Central memory CD4-positive, alpha-beta T cell (primary cell): ENCODE measurements at regions not wholly inside any gene's neighbourhood (a gene's known extent, or its start where the extent isn't known, plus 50 kb on each side); places are given as distances from the start of the nearest gene placed in this dataset.
A peak's percentile ranks its signal among the peaks of the same experiment; 100 is the strongest.
"Not testable (repeated sequence)": the region's sequence is repeated elsewhere in the genome, so short reads cannot be mapped to it uniquely, and the experiment has no call there.

Experiments
- DNase-seq: peaks from one replicate; pipeline ENCODE4 v3.0.0; 2022

GRCh38 chr9:81814794-81815464 lies 113.3 kb upstream of the SPATA31D4 start:
- DNase-seq, result peak; percentile 7

- no peak for DNase-seq
Measured at GRCh38 chr9:81815781-81816180, 112.4 kb upstream of the SPATA31D4 start.

GRCh38 chr9:81819155-81819554 lies 109.1 kb upstream of the SPATA31D4 start:
- DNase-seq, result no peak

- DNase-seq, result no peak
Measured at GRCh38 chr9:81819859-81820546, 108.2 kb upstream of the SPATA31D4 start.

- no peak for DNase-seq
Measured at GRCh38 chr9:81822301-81822865, 105.8 kb upstream of the SPATA31D4 start.

GRCh38 chr9:81822967-81823366 lies 105.3 kb upstream of the SPATA31D4 start:
- DNase-seq, result no peak

- no peak for DNase-seq
Measured at GRCh38 chr9:81823672-81824554, 104.3 kb upstream of the SPATA31D4 start.

GRCh38 chr9:81824802-81825730 lies 103.2 kb upstream of the SPATA31D4 start:
- no peak for DNase-seq

GRCh38 chr9:81825846-81826516 lies 102.2 kb upstream of the SPATA31D4 start:
- no peak for DNase-seq

GRCh38 chr9:81826517-81826906 lies 101.7 kb upstream of the SPATA31D4 start:
- no peak for DNase-seq

- DNase-seq, result no peak
Measured at GRCh38 chr9:81827616-81828296, 100.5 kb upstream of the SPATA31D4 start.

GRCh38 chr9:81829195-81829882 lies 98.9 kb upstream of the SPATA31D4 start:
- DNase-seq, result no peak

GRCh38 chr9:81830431-81830830 lies 97.8 kb upstream of the SPATA31D4 start:
- not testable (repeated sequence) for DNase-seq

- no peak for DNase-seq
Measured at GRCh38 chr9:81832571-81833285, 95.5 kb upstream of the SPATA31D4 start.

- DNase-seq, result no peak
Measured at GRCh38 chr9:81833563-81834345, 94.5 kb upstream of the SPATA31D4 start.

GRCh38 chr9:81841333-81841732 lies 86.9 kb upstream of the SPATA31D4 start:
- no peak for DNase-seq

GRCh38 chr9:81844131-81844567 lies 84.1 kb upstream of the SPATA31D4 start:
- no peak for DNase-seq

- DNase-seq, result no peak
Measured at GRCh38 chr9:81847181-81847915, 80.9 kb upstream of the SPATA31D4 start.
